Peyer's patch (tissue), 4 donors: ENCODE measurements at regions not wholly inside any gene's neighbourhood (a gene's known extent, or its start where the extent isn't known, plus 50 kb on each side); places are given as distances from the start of the nearest gene placed in this dataset.

ENCODE experiments used
- CTCF ChIP-seq, 6 experiments: fragments of 450-650 bp in 4 of 6; fragments of 200-600 bp in 2 of 6; sonication (generic) in 1 of 6; IDR thresholded peaks; one replicate each; pipeline ENCODE4 v1.5.1; 2017 to 2019; ENCODE audit warnings: antibody characterized with exemption in 6 of 6, mild to moderate bottlenecking in 3 of 6, moderate library complexity in 1 of 6
- POLR2A ChIP-seq, 2 donors: fragments of 450-650 bp; IDR thresholded peaks; one replicate each; pipeline ENCODE4 v1.5.1; 2017; ENCODE audit warnings: antibody characterized with exemption in 2 of 2, mild to moderate bottlenecking in 2 of 2, moderate library complexity in 2 of 2

DNA sequence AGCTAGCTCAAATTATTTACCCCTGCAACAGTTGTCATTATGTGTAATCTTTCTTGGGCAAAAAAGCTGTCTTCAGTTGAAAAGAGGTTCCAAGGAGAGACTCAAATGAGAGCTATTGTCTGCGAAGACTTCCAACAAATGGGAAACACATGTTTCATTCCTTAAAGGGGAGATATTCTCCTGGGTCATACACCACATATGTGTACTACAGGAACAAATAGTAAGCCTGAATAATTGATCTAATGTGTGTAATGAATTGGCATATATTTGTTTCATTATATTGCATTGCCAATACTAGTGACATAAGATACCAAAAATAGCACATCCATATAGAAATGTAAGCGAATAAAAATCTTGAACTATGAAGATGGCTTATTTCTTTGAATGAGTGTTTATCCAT is 950.9 kb upstream of the NDST4 start:
- TF ChIP-seq CTCF (IDR thresholded peaks at IDR 0.05) (no peak), POLR2A (IDR thresholded peaks at IDR 0.05) (no peak)
